GM23338 (cell line): ENCODE measurements at regions not wholly inside any gene's neighbourhood (a gene's known extent, or its start where the extent isn't known, plus 50 kb on each side); places are given as distances from the start of the nearest gene placed in this dataset.

Experiments
- ATAC-seq: fragments of 200-7000 bp; cut with Tn5 transposase; 3 replicates; pipeline ENCODE4 v1.9.1; 2020
- DNase-seq: peaks from one replicate; pipeline ENCODE4 v3.0.0-alpha.2; 2015; ENCODE audit warnings: low spot score
- H2AFZ ChIP-seq: fragments of 200-600 bp; sonication (generic); 2 replicates; pipeline ENCODE4 v1.8.0; 2016; ENCODE audit warnings: antibody characterized with exemption, mild to moderate bottlenecking, moderate library complexity
- H3F3A ChIP-seq: fragments of 200-600 bp; sonication (generic); replicated peaks from 2 replicates; pipeline ENCODE4 v1.8.0; 2017; ENCODE audit warnings: antibody characterized with exemption, mixed run types, low read depth
- H3K27ac ChIP-seq: fragments of 200-600 bp; sonication (generic); 2 replicates; pipeline ENCODE4 v1.6.1; 2016; ENCODE audit warnings: low read depth
- H3K27me3 ChIP-seq: fragments of 200-600 bp; sonication (generic); 2 replicates; pipeline ENCODE4 v1.8.0; 2016; ENCODE audit warnings: mild to moderate bottlenecking, mixed run types, moderate library complexity; ENCODE audit not compliant: insufficient read depth
- H3K36me3 ChIP-seq: fragments of 200-600 bp; sonication (generic); 2 replicates; pipeline ENCODE4 v1.8.0; 2016; ENCODE audit warnings: mild to moderate bottlenecking; ENCODE audit not compliant: insufficient read depth
- H3K4me1 ChIP-seq: fragments of 200-600 bp; sonication (generic); 2 replicates; pipeline ENCODE4 v1.8.0; 2016; ENCODE audit warnings: mild to moderate bottlenecking, moderate library complexity; ENCODE audit not compliant: insufficient read depth
- H3K4me2 ChIP-seq: fragments of 200-600 bp; sonication (generic); 2 replicates; pipeline ENCODE4 v1.7.1; 2017; ENCODE audit warnings: mixed run types
- H3K4me3 ChIP-seq: fragments of 200-600 bp; sonication (generic); 2 replicates; pipeline ENCODE4 v1.6.1; 2016; ENCODE audit warnings: mixed run types
- H3K79me2 ChIP-seq: fragments of 200-600 bp; sonication (generic); replicated peaks from 2 replicates; pipeline ENCODE4 v1.8.0; 2017; ENCODE audit warnings: mild to moderate bottlenecking; ENCODE audit not compliant: insufficient read depth
- H3K9me2 ChIP-seq: fragments of 200-600 bp; sonication (generic); 2 replicates; pipeline ENCODE4 v1.8.0; 2017; ENCODE audit not compliant: insufficient read depth
- H4K20me1 ChIP-seq: fragments of 200-600 bp; sonication (generic); replicated peaks from 2 replicates; pipeline ENCODE4 v1.8.0; 2017; ENCODE audit warnings: mild to moderate bottlenecking; ENCODE audit not compliant: insufficient read depth
- H3K27ac Mint-ChIP-seq: 2 replicates; pipeline ENCODE4 v1.8.0; 2020; ENCODE audit warnings: inconsistent platforms, mild to moderate bottlenecking, moderate library complexity, mixed read lengths
- H3K27me3 Mint-ChIP-seq: 3 replicates; pipeline ENCODE4 v1.8.0; 2022; ENCODE audit warnings: low read depth, mild to moderate bottlenecking, moderate library complexity, mixed read lengths, inconsistent platforms; ENCODE audit not compliant: insufficient read depth, poor library complexity
- H3K36me3 Mint-ChIP-seq: 3 replicates; pipeline ENCODE4 v1.8.0; 2021; ENCODE audit warnings: low read depth, mild to moderate bottlenecking, inconsistent platforms, moderate library complexity, mixed read lengths
- H3K4me1 Mint-ChIP-seq: 3 replicates; pipeline ENCODE4 v1.8.0; 2020; ENCODE audit warnings: mild to moderate bottlenecking, inconsistent platforms, mixed read lengths
- H3K4me3 Mint-ChIP-seq: 3 replicates; pipeline ENCODE4 v1.8.0; 2021; ENCODE audit warnings: moderate library complexity, mild to moderate bottlenecking, inconsistent platforms, mixed read lengths
- H3K9me3 Mint-ChIP-seq: 3 replicates; pipeline ENCODE4 v1.8.0; 2020; ENCODE audit warnings: moderate library complexity, mild to moderate bottlenecking, inconsistent platforms, mixed read lengths
- CREB1 ChIP-seq: fragments of 250-450 bp; sonication (Bioruptor Pico); IDR thresholded peaks from 2 replicates; pipeline ENCODE4 v1.5.0; 2020; ENCODE audit warnings: low read depth, mild to moderate bottlenecking, moderate library complexity
- EZH2phosphoT487 ChIP-seq: fragments of 200-600 bp; sonication (generic); IDR thresholded peaks from one replicate; pipeline ENCODE4 v1.8.1; 2018; ENCODE audit warnings: antibody characterized with exemption; ENCODE audit not compliant: unreplicated experiment
- JUNB ChIP-seq: IDR thresholded peaks from one replicate; pipeline ENCODE4 v1.6.1; 2016; ENCODE audit warnings: antibody characterized with exemption; ENCODE audit not compliant: unreplicated experiment
- NANOG ChIP-seq: IDR thresholded peaks from 2 replicates; pipeline ENCODE4 v1.6.1; 2016; ENCODE audit warnings: antibody characterized with exemption, borderline replicate concordance
- POLR2AphosphoS5 ChIP-seq: IDR thresholded peaks from 2 replicates; pipeline ENCODE4 v1.6.1; 2016; ENCODE audit warnings: antibody characterized with exemption, low read depth
- ZNF114 ChIP-seq: fragments of 250-450 bp; sonication (Bioruptor Pico); IDR thresholded peaks from 2 replicates; pipeline ENCODE4 v1.5.0; 2020; ENCODE audit warnings: mild to moderate bottlenecking, moderate library complexity
- ZNF331 ChIP-seq: fragments of 250-450 bp; sonication (Bioruptor Pico); IDR thresholded peaks from 2 replicates; pipeline ENCODE4 v1.5.0; 2020; ENCODE audit warnings: low read depth, mild to moderate bottlenecking, moderate library complexity
- TF ChIP-seq, protein P1 (sequence below): fragments of 250-450 bp; sonication (Bioruptor Pico); IDR thresholded peaks from 2 replicates; pipeline ENCODE4 v1.5.0; 2020; ENCODE audit warnings: mild to moderate bottlenecking, moderate library complexity
- TF ChIP-seq, protein P2 (sequence below): IDR thresholded peaks from one replicate; pipeline ENCODE4 v1.6.1; 2018; ENCODE audit warnings: antibody characterized with exemption; ENCODE audit not compliant: unreplicated experiment

DNA sequence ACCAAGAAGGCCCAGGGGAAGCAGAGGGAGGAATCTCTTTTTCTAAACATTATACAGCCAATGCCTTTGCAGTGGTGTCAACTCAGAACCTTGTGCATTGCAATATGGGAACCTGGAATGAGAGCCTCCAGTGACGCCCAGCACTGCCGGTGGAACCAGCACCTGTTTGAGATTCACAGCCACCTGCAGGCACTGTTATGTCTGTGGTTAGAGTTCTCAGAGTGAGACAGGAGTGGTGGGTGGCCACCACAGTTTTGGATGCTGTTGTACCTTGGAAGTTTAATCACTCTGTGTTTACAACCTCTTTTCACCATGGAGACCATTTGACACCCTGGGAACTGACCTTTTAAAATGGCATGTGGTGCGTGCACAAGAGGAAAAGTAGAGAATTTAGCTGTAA is 185.3 kb upstream of the KCNG1 start:
- H4K20me1 ChIP-seq, result no peaks in the 10 kb centered on the region
- no peaks in the 10 kb centered on the region; the same call in 2 of the 3 replicates for H3K9me3 Mint-ChIP-seq
- H3F3A ChIP-seq, result no peaks in the 10 kb centered on the region
- no peak overlapping the region for H3K27ac ChIP-seq
- no peak overlapping the region for H2AFZ ChIP-seq
- H3K9me2 ChIP-seq, result no peaks in the 10 kb centered on the region
- no peaks in the 10 kb centered on the region for H3K27me3 ChIP-seq
- no peak overlapping the region for H3K4me3 ChIP-seq
- H3K4me2 ChIP-seq, result no peak overlapping the region
- no peaks in the 10 kb centered on the region for H3K27me3 Mint-ChIP-seq
- no peaks in the 10 kb centered on the region for H3K36me3 ChIP-seq
- H3K27ac Mint-ChIP-seq, result no peak overlapping the region
- no peaks in the 10 kb centered on the region for H3K79me2 ChIP-seq
- peaks cover 12% of the 10 kb centered on the region for H3K4me1 Mint-ChIP-seq
- ATAC-seq (no peak), DNase-seq (no peak)
- TF ChIP-seq POLR2AphosphoS5 (no peak), JUNB (no peak)
- peaks cover 11% of the 10 kb centered on the region for H3K4me1 ChIP-seq
- H3K4me3 Mint-ChIP-seq, result no peak overlapping the region
- no peaks in the 10 kb centered on the region for H3K36me3 Mint-ChIP-seq

DNA sequence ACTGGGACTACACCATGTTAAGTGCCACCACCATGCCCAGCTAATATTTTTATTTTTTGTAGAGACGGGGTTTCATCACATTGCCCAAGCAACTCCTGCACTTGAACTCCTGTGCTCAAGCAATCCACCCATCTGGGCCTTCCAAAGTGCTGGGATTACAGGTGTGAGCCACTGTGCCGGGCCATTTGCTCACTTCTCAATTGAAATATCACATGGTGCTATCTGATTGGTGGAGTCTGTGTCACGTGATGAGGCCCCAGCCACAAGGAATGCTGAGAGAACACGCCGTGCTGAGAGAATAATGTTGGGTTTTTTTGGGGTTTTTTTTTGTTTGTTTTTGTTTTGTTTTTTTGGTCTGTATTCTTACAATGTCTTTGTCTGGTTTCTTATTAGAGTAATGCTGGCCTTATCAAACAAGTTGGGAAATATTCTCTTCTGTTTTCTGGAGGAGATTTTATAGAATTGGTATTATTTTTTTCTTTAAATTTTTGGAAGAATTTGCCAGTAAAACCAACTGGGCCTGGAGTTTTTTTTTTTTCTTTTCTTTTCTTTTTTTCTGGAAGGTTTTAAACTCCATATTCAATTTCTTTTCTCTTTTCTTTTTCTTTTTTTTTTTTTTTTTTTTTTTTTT is 183.2 kb upstream of the KCNG1 start:
- Histone ChIP-seq H3K9me2 (no peaks in the 10 kb centered on the region), H2AFZ (no peak overlapping the region), H3K4me2 (no peak overlapping the region), H3K27me3 (no peaks in the 10 kb centered on the region), H3F3A (no peaks in the 10 kb centered on the region), H3K27ac (no peak overlapping the region), H3K4me3 (no peak overlapping the region), H3K4me1 (no peaks in the 10 kb centered on the region), H3K79me2 (no peaks in the 10 kb centered on the region), H3K36me3 (no peaks in the 10 kb centered on the region), H4K20me1 (no peaks in the 10 kb centered on the region)
- Mint-ChIP-seq H3K4me3 (no peak overlapping the region), H3K27ac (no peak overlapping the region), H3K4me1 (no peaks in the 10 kb centered on the region), H3K27me3 (peaks cover under 1% of the 10 kb centered on the region), H3K9me3 (no peaks in the 10 kb centered on the region; the same call in 2 of the 3 replicates), H3K36me3 (no peaks in the 10 kb centered on the region)
- no peak for ATAC-seq
- peak; percentile 17 for DNase-seq
- TF ChIP-seq CREB1 (no peak), EZH2phosphoT487 (no peak), POLR2AphosphoS5 (no peak), ZNF114 (CRISPR knock-in tag) (no peak), NANOG (no peak), ZNF331 (CRISPR knock-in tag) (no peak)
- TF ChIP-seq, protein P1, sequence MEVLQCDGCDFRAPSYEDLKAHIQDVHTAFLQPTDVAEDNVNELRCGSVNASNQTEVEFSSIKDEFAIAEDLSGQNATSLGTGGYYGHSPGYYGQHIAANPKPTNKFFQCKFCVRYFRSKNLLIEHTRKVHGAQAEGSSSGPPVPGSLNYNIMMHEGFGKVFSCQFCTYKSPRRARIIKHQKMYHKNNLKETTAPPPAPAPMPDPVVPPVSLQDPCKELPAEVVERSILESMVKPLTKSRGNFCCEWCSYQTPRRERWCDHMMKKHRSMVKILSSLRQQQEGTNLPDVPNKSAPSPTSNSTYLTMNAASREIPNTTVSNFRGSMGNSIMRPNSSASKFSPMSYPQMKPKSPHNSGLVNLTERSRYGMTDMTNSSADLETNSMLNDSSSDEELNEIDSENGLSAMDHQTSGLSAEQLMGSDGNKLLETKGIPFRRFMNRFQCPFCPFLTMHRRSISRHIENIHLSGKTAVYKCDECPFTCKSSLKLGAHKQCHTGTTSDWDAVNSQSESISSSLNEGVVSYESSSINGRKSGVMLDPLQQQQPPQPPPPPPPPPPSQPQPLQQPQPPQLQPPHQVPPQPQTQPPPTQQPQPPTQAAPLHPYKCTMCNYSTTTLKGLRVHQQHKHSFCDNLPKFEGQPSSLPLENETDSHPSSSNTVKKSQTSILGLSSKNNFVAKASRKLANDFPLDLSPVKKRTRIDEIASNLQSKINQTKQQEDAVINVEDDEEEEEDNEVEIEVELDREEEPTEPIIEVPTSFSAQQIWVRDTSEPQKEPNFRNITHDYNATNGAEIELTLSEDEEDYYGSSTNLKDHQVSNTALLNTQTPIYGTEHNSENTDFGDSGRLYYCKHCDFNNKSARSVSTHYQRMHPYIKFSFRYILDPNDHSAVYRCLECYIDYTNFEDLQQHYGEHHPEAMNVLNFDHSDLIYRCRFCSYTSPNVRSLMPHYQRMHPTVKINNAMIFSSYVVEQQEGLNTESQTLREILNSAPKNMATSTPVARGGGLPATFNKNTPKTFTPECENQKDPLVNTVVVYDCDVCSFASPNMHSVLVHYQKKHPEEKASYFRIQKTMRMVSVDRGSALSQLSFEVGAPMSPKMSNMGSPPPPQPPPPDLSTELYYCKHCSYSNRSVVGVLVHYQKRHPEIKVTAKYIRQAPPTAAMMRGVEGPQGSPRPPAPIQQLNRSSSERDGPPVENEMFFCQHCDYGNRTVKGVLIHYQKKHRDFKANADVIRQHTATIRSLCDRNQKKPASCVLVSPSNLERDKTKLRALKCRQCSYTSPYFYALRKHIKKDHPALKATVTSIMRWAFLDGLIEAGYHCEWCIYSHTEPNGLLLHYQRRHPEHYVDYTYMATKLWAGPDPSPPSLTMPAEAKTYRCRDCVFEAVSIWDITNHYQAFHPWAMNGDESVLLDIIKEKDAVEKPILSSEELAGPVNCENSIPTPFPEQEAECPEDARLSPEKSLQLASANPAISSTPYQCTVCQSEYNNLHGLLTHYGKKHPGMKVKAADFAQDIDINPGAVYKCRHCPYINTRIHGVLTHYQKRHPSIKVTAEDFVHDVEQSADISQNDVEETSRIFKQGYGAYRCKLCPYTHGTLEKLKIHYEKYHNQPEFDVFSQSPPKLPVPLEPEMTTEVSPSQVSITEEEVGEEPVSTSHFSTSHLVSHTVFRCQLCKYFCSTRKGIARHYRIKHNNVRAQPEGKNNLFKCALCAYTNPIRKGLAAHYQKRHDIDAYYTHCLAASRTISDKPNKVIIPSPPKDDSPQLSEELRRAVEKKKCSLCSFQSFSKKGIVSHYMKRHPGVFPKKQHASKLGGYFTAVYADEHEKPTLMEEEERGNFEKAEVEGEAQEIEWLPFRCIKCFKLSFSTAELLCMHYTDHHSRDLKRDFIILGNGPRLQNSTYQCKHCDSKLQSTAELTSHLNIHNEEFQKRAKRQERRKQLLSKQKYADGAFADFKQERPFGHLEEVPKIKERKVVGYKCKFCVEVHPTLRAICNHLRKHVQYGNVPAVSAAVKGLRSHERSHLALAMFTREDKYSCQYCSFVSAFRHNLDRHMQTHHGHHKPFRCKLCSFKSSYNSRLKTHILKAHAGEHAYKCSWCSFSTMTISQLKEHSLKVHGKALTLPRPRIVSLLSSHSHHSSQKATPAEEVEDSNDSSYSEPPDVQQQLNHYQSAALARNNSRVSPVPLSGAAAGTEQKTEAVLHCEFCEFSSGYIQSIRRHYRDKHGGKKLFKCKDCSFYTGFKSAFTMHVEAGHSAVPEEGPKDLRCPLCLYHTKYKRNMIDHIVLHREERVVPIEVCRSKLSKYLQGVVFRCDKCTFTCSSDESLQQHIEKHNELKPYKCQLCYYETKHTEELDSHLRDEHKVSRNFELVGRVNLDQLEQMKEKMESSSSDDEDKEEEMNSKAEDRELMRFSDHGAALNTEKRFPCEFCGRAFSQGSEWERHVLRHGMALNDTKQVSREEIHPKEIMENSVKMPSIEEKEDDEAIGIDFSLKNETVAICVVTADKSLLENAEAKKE, result no peak
- TF ChIP-seq, protein P2, sequence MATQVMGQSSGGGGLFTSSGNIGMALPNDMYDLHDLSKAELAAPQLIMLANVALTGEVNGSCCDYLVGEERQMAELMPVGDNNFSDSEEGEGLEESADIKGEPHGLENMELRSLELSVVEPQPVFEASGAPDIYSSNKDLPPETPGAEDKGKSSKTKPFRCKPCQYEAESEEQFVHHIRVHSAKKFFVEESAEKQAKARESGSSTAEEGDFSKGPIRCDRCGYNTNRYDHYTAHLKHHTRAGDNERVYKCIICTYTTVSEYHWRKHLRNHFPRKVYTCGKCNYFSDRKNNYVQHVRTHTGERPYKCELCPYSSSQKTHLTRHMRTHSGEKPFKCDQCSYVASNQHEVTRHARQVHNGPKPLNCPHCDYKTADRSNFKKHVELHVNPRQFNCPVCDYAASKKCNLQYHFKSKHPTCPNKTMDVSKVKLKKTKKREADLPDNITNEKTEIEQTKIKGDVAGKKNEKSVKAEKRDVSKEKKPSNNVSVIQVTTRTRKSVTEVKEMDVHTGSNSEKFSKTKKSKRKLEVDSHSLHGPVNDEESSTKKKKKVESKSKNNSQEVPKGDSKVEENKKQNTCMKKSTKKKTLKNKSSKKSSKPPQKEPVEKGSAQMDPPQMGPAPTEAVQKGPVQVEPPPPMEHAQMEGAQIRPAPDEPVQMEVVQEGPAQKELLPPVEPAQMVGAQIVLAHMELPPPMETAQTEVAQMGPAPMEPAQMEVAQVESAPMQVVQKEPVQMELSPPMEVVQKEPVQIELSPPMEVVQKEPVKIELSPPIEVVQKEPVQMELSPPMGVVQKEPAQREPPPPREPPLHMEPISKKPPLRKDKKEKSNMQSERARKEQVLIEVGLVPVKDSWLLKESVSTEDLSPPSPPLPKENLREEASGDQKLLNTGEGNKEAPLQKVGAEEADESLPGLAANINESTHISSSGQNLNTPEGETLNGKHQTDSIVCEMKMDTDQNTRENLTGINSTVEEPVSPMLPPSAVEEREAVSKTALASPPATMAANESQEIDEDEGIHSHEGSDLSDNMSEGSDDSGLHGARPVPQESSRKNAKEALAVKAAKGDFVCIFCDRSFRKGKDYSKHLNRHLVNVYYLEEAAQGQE, result no peak
